GM12878 (cell line): ENCODE measurements at regions not wholly inside any gene's neighbourhood (a gene's known extent, or its start where the extent isn't known, plus 50 kb on each side); places are given as distances from the start of the nearest gene placed in this dataset.
A peak's percentile ranks its signal among the peaks of the same experiment; 100 is the strongest.

Experiments used
- ATAC-seq: fragments of 200-7000 bp; cut with Tn5 transposase; 3 replicates; pipeline ENCODE4 v1.9.1; 2020; ENCODE audit warnings: mild to moderate bottlenecking, moderate library complexity
- BruUV-seq: library from RNA; stranded (reverse); fragments of 400-500 nt; replicated peaks from 2 replicates; lab custom pipeline; 2021; lab: Mats Ljungman, UMichigan
- CTCF ChIA-PET: fragments of 300-600 bp; sonication (Branson Sonifier 250); formaldehyde crosslinking; extraction: SDS; loops from one replicate; lab custom pipeline; 2021; ENCODE audit warnings: inconsistent platforms; lab: Yijun Ruan, JAX
- POLR2A ChIA-PET: fragments of 350-600 bp; formaldehyde crosslinking; extraction: SDS; loops from one replicate; lab custom pipeline; 2021; ENCODE audit warnings: inconsistent platforms; lab: Charles Lee
- RAD21 ChIA-PET: fragments of 300-600 bp; sonication (Branson Sonifier 250); formaldehyde crosslinking; loops from one replicate; lab custom pipeline; 2023; ENCODE audit warnings: antibody characterized with exemption; ENCODE audit not compliant: unreplicated experiment; lab: Charles Lee
- SMC1A ChIA-PET: fragments of 300-600 bp; sonication (Branson Sonifier 250); formaldehyde crosslinking; loops from one replicate; lab custom pipeline; 2023; ENCODE audit not compliant: unreplicated experiment, uncharacterized antibody; lab: Charles Lee
- DNase-seq: peaks from one replicate; pipeline ENCODE4 v3.0.0-alpha.2; 2011; ENCODE audit warnings: low read depth, low spot score
- FAIRE-seq: peaks from 3 replicates; lab custom pipeline; 2011; peaks lifted over from hg19 to GRCh38; lab: Jason Lieb, UNC
- H2AFZ ChIP-seq: 2 replicates; pipeline ENCODE4 v1.6.0; 2011; ENCODE audit warnings: low read depth, low read length, control low read depth; ENCODE audit not compliant: control insufficient read depth
- H3K27ac ChIP-seq: 2 replicates; pipeline ENCODE4 v1.5.1; 2011; ENCODE audit warnings: control low read depth; ENCODE audit not compliant: control insufficient read depth, insufficient read depth
- H3K27me3 ChIP-seq, 2 experiments: replicated peaks in 1 of 2; 2 replicates each; pipeline versions ENCODE4 v1.6.0 to v1.6.1; 2011; ENCODE audit warnings: low read length in 1 of 2; ENCODE audit not compliant: control insufficient read depth in 2 of 2, insufficient read depth in 2 of 2
- H3K36me3 ChIP-seq, 2 experiments: 2 replicates each; pipeline ENCODE4 v1.5.1; 2011; ENCODE audit warnings: low read length in 1 of 2; ENCODE audit not compliant: control insufficient read depth in 2 of 2, insufficient read depth in 2 of 2
- H3K4me1 ChIP-seq: 2 replicates; pipeline ENCODE4 v1.6.1; 2011; ENCODE audit warnings: mild to moderate bottlenecking, low read length, moderate library complexity, mixed read lengths; ENCODE audit not compliant: control insufficient read depth, insufficient read depth
- H3K4me2 ChIP-seq: 2 replicates; pipeline ENCODE4 v1.6.0; 2011; ENCODE audit warnings: control low read depth; ENCODE audit not compliant: control insufficient read depth, insufficient read depth
- H3K4me3 ChIP-seq: fragments of 200-600 bp; sonication (generic); 2 replicates; pipeline ENCODE4 v1.5.1; 2016
- H3K79me2 ChIP-seq: 2 replicates; pipeline ENCODE4 v1.6.0; 2011; ENCODE audit warnings: low read length; ENCODE audit not compliant: control insufficient read depth, insufficient read depth
- H3K9ac ChIP-seq: 2 replicates; pipeline ENCODE4 v1.8.0; 2011; ENCODE audit warnings: low read length, control low read depth, mixed read lengths; ENCODE audit not compliant: control insufficient read depth, insufficient read depth
- H3K9me3 ChIP-seq: replicated peaks from 3 replicates; pipeline ENCODE4 v1.5.1; 2011; ENCODE audit warnings: mild to moderate bottlenecking, low read length; ENCODE audit not compliant: control insufficient read depth, insufficient read depth
- H4K20me1 ChIP-seq: 2 replicates; pipeline ENCODE4 v1.6.0; 2011; ENCODE audit not compliant: control insufficient read depth, insufficient read depth
- DPF2 ChIP-seq: fragments of 450-650 bp; IDR thresholded peaks from 2 replicates; pipeline ENCODE4 v1.6.1; 2017; ENCODE audit warnings: mild to moderate bottlenecking
- HCFC1 ChIP-seq: fragments of 150-350 bp; IDR thresholded peaks from 2 replicates; pipeline ENCODE4 v1.6.1; 2014; ENCODE audit warnings: low read length
- IKZF1 ChIP-seq: fragments of 450-650 bp; conservative IDR thresholded peaks from 2 replicates; pipeline ENCODE4 v1.6.1; 2017; ENCODE audit warnings: antibody characterized with exemption, mild to moderate bottlenecking
- IKZF2 ChIP-seq, 2 experiments: fragments of 450-650 bp; IDR thresholded peaks; 2 replicates each; pipeline ENCODE4 v1.6.1; 2017; ENCODE audit warnings: mild to moderate bottlenecking in 2 of 2, moderate library complexity in 2 of 2
- KLF5 ChIP-seq: fragments of 450-650 bp; IDR thresholded peaks from 2 replicates; pipeline ENCODE4 v1.6.1; 2014; ENCODE audit warnings: mild to moderate bottlenecking; ENCODE audit not compliant: partially characterized antibody
- RELB ChIP-seq: fragments of 450-650 bp; IDR thresholded peaks from 2 replicates; pipeline ENCODE4 v1.6.1; 2017; ENCODE audit warnings: low read depth, mild to moderate bottlenecking, moderate library complexity
- SUZ12 ChIP-seq: fragments of 200-600 bp; sonication (generic); IDR thresholded peaks from one replicate; pipeline ENCODE4 v1.6.1; 2018; ENCODE audit warnings: antibody characterized with exemption, mild to moderate bottlenecking; ENCODE audit not compliant: unreplicated experiment
- TAF1 ChIP-seq: IDR thresholded peaks from 2 replicates; pipeline ENCODE4 v1.6.1; 2011; ENCODE audit warnings: mild to moderate bottlenecking, low read depth, low read length, borderline replicate concordance
- ZSCAN29 ChIP-seq: fragments of 450-650 bp; IDR thresholded peaks from 2 replicates; pipeline ENCODE4 v1.6.1; 2017; ENCODE audit warnings: mild to moderate bottlenecking, moderate library complexity
- whole genome bisulfite sequencing: methylation state at CpG from one replicate; pipeline ENCODE4 v1.1.6; 2016; ENCODE audit warnings: low lambda C conversion rate; ENCODE audit not compliant: insufficient replicate concordance, insufficient coverage; ENCODE audit errors: missing lambda C conversion rate; 5-methylcytosine and 5-hydroxymethylcytosine counted together
- in situ Hi-C: fragments of 300-500 bp; cut with MboI; formaldehyde crosslinking; loops from 9 replicates; pipeline ENCODE4 v1.14.3; 2018; ENCODE audit warnings: mixed read lengths
- intact Hi-C: fragments of 100-400 bp; cut with micrococcal nuclease; formaldehyde crosslinking; loops from one replicate; pipeline ENCODE4 v1.14.2; 2022; ENCODE audit not compliant: unreplicated experiment
- TF ChIP-seq, protein P1 (sequence below): fragments of 450-650 bp; IDR thresholded peaks from 2 replicates; pipeline ENCODE4 v1.6.1; 2016; ENCODE audit warnings: mild to moderate bottlenecking, moderate library complexity, borderline replicate concordance

GRCh38 chr20:6884114-6884513 lies 116.6 kb downstream of the BMP2 start:
- in situ Hi-C loops (no loop called here), intact Hi-C loops (no loop called here)
- no peak overlapping the region for H3K4me2 ChIP-seq
- ChIA-PET SMC1A (interaction anchor here (0.8 to 16.0 kb wide), 12 partner anchors 8 to 47 kb away, joined by 4 to 203 read pairs (median 11); no protein-coding TSS in a partner anchor), POLR2A (interaction anchor here (0.8 to 2.8 kb wide), 7 partner anchors 8 to 38 kb away, joined by 3 to 14 read pairs (median 4); no protein-coding TSS in a partner anchor), CTCF (interaction anchor here (1.0 to 2.6 kb wide), 5 partner anchors 8 to 55 kb away, joined by 5 to 7 read pairs (median 7); no protein-coding TSS in a partner anchor), RAD21 (interaction anchor here (1.0 to 7.5 kb wide), 6 partner anchors 8 to 45 kb away, joined by 3 to 75 read pairs (median 8); no protein-coding TSS in a partner anchor)
- no peak overlapping the region for H2AFZ ChIP-seq
- no peaks in the 10 kb centered on the region for H3K4me1 ChIP-seq
- H3K36me3 ChIP-seq: no peaks in the 10 kb centered on the region
- H3K79me2 ChIP-seq: no peaks in the 10 kb centered on the region
- no peaks in the 10 kb centered on the region for H3K27me3 ChIP-seq
- DNase-seq (no peak), ATAC-seq (no peak), FAIRE-seq (no peak)
- 6% methylated on average over 1 of the region's 1 CpG for WGBS
- BruUV-seq: no TSS peak
- H4K20me1 ChIP-seq: no peaks in the 10 kb centered on the region
- no peaks in the 10 kb centered on the region for H3K9me3 ChIP-seq
- TF ChIP-seq DPF2 (0 out of 2 replicates have a peak, but pooled peaks have one; percentile 16), IKZF1 (peak; percentile 53; the same call in 1 of the 2 replicates), IKZF2 (IDR thresholded peaks at IDR 0.05) (peak; percentile 49 to 55; a peak in 2 of 4 replicates), SUZ12 (no peak)
- no peak overlapping the region for H3K9ac ChIP-seq
- H3K27ac ChIP-seq: no peak overlapping the region
- H3K4me3 ChIP-seq: no peak overlapping the region

DNA sequence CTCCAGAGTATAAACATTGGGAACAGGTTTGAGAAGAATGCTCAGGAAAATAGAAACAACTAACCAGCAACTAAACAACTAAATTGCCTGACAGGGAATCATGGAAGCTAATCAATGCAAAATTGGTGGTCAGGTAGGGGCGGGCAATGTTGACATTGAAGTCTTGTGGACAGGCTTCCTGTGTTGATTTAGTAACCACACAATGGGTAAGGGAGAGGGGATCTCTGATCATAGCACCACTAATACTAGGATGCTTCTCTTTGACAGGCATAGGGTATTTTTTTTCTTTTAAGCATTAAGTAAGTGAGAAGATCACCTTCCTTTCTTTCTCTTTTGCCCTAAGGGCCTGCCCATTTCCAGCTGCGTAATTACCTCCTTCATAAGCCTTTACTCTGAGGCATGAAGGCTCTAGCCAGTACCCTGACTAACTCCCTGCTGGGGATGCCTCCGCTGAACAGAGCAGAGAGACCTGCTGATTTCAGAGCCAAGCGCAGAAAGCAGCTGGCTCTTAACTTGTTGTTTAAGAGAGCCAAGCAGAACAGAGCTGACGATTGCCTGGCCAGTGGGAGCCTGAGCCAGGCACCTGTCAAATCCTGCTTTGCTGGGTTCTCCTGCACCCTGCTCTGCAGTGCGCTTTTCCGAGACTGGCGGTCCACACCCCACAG lies 118.7 kb downstream of the BMP2 start:
- WGBS: 50% methylated on average over 8 of the region's 8 CpGs
- BruUV-seq: no TSS peak
- ATAC-seq: peak; percentile 73
- TF ChIP-seq ZSCAN29: no peak
- TF ChIP-seq KLF5: no peak
- TF ChIP-seq HCFC1: no peak
- no peak for TF ChIP-seq TAF1
- TF ChIP-seq RELB: 0 out of 2 replicates have a peak, but pooled peaks have one; percentile 40
- TF ChIP-seq, protein P1, sequence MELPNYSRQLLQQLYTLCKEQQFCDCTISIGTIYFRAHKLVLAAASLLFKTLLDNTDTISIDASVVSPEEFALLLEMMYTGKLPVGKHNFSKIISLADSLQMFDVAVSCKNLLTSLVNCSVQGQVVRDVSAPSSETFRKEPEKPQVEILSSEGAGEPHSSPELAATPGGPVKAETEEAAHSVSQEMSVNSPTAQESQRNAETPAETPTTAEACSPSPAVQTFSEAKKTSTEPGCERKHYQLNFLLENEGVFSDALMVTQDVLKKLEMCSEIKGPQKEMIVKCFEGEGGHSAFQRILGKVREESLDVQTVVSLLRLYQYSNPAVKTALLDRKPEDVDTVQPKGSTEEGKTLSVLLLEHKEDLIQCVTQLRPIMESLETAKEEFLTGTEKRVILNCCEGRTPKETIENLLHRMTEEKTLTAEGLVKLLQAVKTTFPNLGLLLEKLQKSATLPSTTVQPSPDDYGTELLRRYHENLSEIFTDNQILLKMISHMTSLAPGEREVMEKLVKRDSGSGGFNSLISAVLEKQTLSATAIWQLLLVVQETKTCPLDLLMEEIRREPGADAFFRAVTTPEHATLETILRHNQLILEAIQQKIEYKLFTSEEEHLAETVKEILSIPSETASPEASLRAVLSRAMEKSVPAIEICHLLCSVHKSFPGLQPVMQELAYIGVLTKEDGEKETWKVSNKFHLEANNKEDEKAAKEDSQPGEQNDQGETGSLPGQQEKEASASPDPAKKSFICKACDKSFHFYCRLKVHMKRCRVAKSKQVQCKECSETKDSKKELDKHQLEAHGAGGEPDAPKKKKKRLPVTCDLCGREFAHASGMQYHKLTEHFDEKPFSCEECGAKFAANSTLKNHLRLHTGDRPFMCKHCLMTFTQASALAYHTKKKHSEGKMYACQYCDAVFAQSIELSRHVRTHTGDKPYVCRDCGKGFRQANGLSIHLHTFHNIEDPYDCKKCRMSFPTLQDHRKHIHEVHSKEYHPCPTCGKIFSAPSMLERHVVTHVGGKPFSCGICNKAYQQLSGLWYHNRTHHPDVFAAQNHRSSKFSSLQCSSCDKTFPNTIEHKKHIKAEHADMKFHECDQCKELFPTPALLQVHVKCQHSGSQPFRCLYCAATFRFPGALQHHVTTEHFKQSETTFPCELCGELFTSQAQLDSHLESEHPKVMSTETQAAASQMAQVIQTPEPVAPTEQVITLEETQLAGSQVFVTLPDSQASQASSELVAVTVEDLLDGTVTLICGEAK: no peak

More for the DNA sequence above, 118.7 kb downstream of the BMP2 start:
- Histone ChIP-seq H3K9me3 (no peaks in the 10 kb centered on the region), H3K79me2 (no peaks in the 10 kb centered on the region), H3K4me1 (no peaks in the 10 kb centered on the region), H2AFZ (no peak overlapping the region), H3K36me3 (no peaks in the 10 kb centered on the region), H3K27me3 (no peaks in the 10 kb centered on the region), H3K27ac (no peak overlapping the region), H3K4me3 (no peak overlapping the region), H3K4me2 (no peak overlapping the region), H4K20me1 (no peaks in the 10 kb centered on the region), H3K9ac (no peak overlapping the region)
- DNase-seq (no peak), FAIRE-seq (no peak)
- ChIA-PET CTCF (interaction anchor here (0.6 to 5.3 kb wide), 19 partner anchors 9 to 58 kb away, joined by 3 to 34 read pairs (median 4); no protein-coding TSS in a partner anchor), SMC1A (interaction anchor here (0.7 to 16.0 kb wide), 23 partner anchors 9 to 120 kb away, joined by 3 to 203 read pairs (median 7); no protein-coding TSS in a partner anchor), POLR2A (interaction anchor here (0.8 to 5.5 kb wide), 13 partner anchors 10 to 38 kb away, joined by 3 to 33 read pairs (median 7); no protein-coding TSS in a partner anchor), RAD21 (interaction anchor here (0.7 to 7.5 kb wide), 19 partner anchors 11 to 303 kb away, joined by 3 to 75 read pairs (median 5); no protein-coding TSS in a partner anchor)
- intact Hi-C loops (no loop called here), in situ Hi-C loops (no loop called here)
